ENCODE measurements at regions not wholly inside any gene's neighbourhood (a gene's known extent, or its start where the extent isn't known, plus 50 kb on each side); places are given as distances from the start of the nearest gene placed in this dataset.
"Not testable (repeated sequence)": the region's sequence is repeated elsewhere in the genome, so short reads cannot be mapped to it uniquely, and the experiment has no call there.

GRCh38 chr13:108049211-108049610 lies 166.1 kb downstream of the LIG4 start:
- no peak overlapping the region for H3K27ac Mint-ChIP-seq
- ATAC-seq, result no peak
- no peaks in the 10 kb centered on the region for H3K27me3 Mint-ChIP-seq
- H3K4me1 Mint-ChIP-seq, result no peaks in the 10 kb centered on the region
- no peaks in the 10 kb centered on the region for H3K36me3 Mint-ChIP-seq
- no peak overlapping the region for H3K4me3 Mint-ChIP-seq
- peaks cover 7% of the 10 kb centered on the region for H3K9me3 Mint-ChIP-seq

DNA sequence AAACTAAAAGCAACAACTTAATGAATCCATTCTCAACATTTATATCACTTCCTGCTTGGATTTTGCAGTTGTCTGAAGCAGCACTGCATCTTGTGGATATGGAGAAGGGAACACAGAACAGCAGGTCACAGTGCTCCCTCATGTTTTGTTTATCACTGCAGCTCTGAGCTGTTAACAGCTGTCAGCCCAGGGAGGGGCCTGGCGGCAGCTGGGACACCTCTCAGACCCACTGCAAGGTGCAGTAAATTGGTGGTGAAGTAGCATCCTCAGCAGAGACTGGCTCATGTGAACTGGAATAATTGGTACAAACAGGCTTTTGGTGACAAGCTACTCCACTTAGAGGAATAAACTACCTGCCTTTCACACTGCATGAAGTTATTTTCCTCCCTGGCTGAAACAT lies 170.4 kb downstream of the LIG4 start:
- no peak for ATAC-seq
- no peak overlapping the region for H3K4me3 Mint-ChIP-seq
- no peaks in the 10 kb centered on the region for H3K4me1 Mint-ChIP-seq
- H3K9me3 Mint-ChIP-seq, result no peaks in the 10 kb centered on the region
- no peaks in the 10 kb centered on the region for H3K36me3 Mint-ChIP-seq
- no peak overlapping the region for H3K27ac Mint-ChIP-seq
- no peaks in the 10 kb centered on the region for H3K27me3 Mint-ChIP-seq

DNA sequence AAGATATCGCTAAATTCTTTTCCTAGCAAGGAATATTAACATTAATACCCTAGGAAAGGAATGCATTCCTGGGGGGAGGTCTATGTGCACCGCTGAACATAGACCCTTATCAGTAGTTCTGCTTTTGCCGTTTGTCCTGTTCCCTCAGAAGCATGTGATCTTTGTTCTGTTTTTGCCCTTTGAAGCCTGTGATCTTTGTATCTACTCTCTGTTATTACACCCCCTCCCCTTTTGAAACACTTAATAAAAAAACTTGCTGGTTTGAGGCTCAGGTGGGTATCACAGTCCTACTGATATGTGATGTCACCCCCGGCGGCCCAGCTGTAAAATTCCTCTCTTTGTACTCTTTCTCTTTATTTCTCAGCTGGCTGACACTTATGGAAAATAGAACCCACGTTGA lies 172.5 kb downstream of the LIG4 start:
- not testable (repeated sequence) for H3K27ac Mint-ChIP-seq

GRCh38 chr13:108037348-108037747 lies 178.0 kb downstream of the LIG4 start:
- Mint-ChIP-seq H3K4me1 (no peaks in the 10 kb centered on the region), H3K27ac (no peak overlapping the region), H3K27me3 (no peaks in the 10 kb centered on the region), H3K36me3 (no peaks in the 10 kb centered on the region), H3K4me3 (no peak overlapping the region), H3K9me3 (no peaks in the 10 kb centered on the region)
- no peak for ATAC-seq

More for the DNA sequence above, 172.5 kb downstream of the LIG4 start:
- H3K4me1 Mint-ChIP-seq, H3K36me3 Mint-ChIP-seq, H3K9me3 Mint-ChIP-seq, H3K27me3 Mint-ChIP-seq, ATAC-seq, H3K4me3 Mint-ChIP-seq: not testable (repeated sequence)

GRCh38 chr13:108036411-108036932 lies 178.9 kb downstream of the LIG4 start:
- no peaks in the 10 kb centered on the region for H3K9me3 Mint-ChIP-seq
- no peak overlapping the region for H3K27ac Mint-ChIP-seq
- no peaks in the 10 kb centered on the region for H3K4me1 Mint-ChIP-seq
- H3K27me3 Mint-ChIP-seq, result no peaks in the 10 kb centered on the region
- no peaks in the 10 kb centered on the region for H3K36me3 Mint-ChIP-seq
- ATAC-seq, result no peak
- H3K4me3 Mint-ChIP-seq, result no peak overlapping the region

- no peak overlapping the region for H3K4me3 Mint-ChIP-seq
- H3K36me3 Mint-ChIP-seq, result no peaks in the 10 kb centered on the region
- H3K27ac Mint-ChIP-seq, result no peak overlapping the region
- no peaks in the 10 kb centered on the region for H3K9me3 Mint-ChIP-seq
- no peaks in the 10 kb centered on the region for H3K27me3 Mint-ChIP-seq
- no peak for ATAC-seq
- no peaks in the 10 kb centered on the region for H3K4me1 Mint-ChIP-seq
These were observed 180.4 kb downstream of the LIG4 start for GRCh38 chr13:108034909-108035410.

DNA sequence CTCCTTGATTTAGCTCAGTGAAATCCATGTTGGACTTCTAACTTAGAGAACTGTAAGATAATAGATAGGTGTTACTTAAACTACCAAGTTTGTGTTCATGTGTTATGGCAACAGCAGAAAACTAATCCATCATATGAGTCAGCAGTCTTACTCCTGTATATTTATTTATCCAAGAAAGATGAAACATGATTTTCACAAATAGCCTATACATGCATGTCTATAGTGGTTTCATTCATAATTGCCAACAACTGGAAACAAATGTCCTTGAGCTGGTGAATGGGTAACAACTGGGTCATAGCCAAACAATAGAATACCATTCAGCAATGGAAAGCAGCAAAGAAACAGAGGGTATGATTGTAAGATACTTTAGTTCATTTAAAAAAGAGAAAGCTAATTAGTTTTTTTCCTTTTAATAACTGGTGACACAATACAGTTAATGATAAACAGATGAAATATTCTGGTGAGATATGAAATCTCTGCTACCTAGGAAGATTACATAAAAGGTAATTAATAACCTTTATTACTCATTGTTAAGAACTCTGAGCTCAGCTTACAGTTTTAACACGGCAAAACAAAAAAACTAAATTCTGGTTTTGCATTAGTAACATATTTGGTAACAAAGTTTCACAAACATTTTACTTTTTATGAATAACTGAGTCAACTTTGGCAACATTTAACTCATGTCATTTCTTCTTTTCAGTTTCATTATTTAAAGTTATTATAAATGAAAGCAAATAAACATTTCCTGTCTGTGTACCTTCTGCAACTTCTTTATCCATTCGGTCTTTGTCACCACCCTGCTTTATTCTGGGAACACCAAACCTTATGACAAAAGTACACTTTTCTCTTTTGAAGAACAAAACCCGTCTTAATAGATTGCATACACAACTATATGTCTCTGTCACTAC lies 181.3 kb downstream of the LIG4 start:
- H3K27me3 Mint-ChIP-seq, result no peaks in the 10 kb centered on the region
- ATAC-seq, result no peak
- no peak overlapping the region for H3K27ac Mint-ChIP-seq
- peaks cover 3% of the 10 kb centered on the region for H3K9me3 Mint-ChIP-seq
- no peaks in the 10 kb centered on the region for H3K36me3 Mint-ChIP-seq
- H3K4me3 Mint-ChIP-seq, result no peak overlapping the region
- no peaks in the 10 kb centered on the region for H3K4me1 Mint-ChIP-seq

GRCh38 chr13:108031865-108032264 lies 183.5 kb downstream of the LIG4 start:
- Mint-ChIP-seq H3K27ac (no peak overlapping the region), H3K4me3 (no peak overlapping the region), H3K4me1 (no peaks in the 10 kb centered on the region), H3K27me3 (no peaks in the 10 kb centered on the region), H3K36me3 (no peaks in the 10 kb centered on the region), H3K9me3 (peaks cover 4% of the 10 kb centered on the region)
- peak; percentile 36 for ATAC-seq

DNA sequence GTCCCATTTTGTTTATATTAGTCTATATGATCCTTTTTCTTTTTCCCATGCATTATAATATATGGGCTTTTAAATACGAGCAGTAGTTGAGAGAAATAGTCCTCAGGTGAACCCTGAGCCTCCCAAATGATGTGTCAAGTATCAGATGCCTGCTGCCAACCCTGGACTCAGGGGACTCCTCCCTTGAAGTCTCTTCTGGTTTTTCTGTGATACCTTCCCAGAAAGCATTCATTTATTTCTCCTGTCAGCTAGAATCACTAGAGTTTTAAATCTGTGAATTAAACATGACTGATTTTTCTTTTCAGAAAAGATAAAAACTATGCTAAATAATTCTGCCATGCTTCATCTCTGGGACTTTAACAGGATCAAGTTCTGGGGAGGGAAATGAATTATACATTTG lies 184.6 kb downstream of the LIG4 start:
- ATAC-seq, result no peak
- H3K4me1 Mint-ChIP-seq, result no peaks in the 10 kb centered on the region

GRCh38 chr13:108026680-108027410 lies 188.5 kb downstream of the LIG4 start:
- no peak overlapping the region for H3K4me3 Mint-ChIP-seq
- H3K9me3 Mint-ChIP-seq, result peaks cover 4% of the 10 kb centered on the region
- H3K27ac Mint-ChIP-seq, result no peak overlapping the region
- ATAC-seq, result no peak
- no peaks in the 10 kb centered on the region for H3K27me3 Mint-ChIP-seq
- no peaks in the 10 kb centered on the region for H3K36me3 Mint-ChIP-seq
- no peaks in the 10 kb centered on the region for H3K4me1 Mint-ChIP-seq

More for the DNA sequence above, 184.6 kb downstream of the LIG4 start:
- Mint-ChIP-seq H3K36me3 (no peaks in the 10 kb centered on the region), H3K27me3 (no peaks in the 10 kb centered on the region), H3K27ac (no peak overlapping the region), H3K4me3 (no peak overlapping the region), H3K9me3 (peaks cover 4% of the 10 kb centered on the region)

- ATAC-seq, result no peak
- no peaks in the 10 kb centered on the region for H3K4me1 Mint-ChIP-seq
- H3K27ac Mint-ChIP-seq, result no peak overlapping the region
- H3K27me3 Mint-ChIP-seq, result no peaks in the 10 kb centered on the region
- no peak overlapping the region for H3K4me3 Mint-ChIP-seq
- H3K36me3 Mint-ChIP-seq, result no peaks in the 10 kb centered on the region
- peaks cover 11% of the 10 kb centered on the region for H3K9me3 Mint-ChIP-seq
These were observed 195.3 kb downstream of the LIG4 start for GRCh38 chr13:108020027-108020426.

GRCh38 chr13:108018371-108018870 lies 196.9 kb downstream of the LIG4 start:
- Mint-ChIP-seq H3K4me3 (no peak overlapping the region), H3K36me3 (no peaks in the 10 kb centered on the region), H3K9me3 (peaks cover 11% of the 10 kb centered on the region), H3K4me1 (no peaks in the 10 kb centered on the region), H3K27ac (no peak overlapping the region), H3K27me3 (no peaks in the 10 kb centered on the region)
- ATAC-seq, result no peak

DNA sequence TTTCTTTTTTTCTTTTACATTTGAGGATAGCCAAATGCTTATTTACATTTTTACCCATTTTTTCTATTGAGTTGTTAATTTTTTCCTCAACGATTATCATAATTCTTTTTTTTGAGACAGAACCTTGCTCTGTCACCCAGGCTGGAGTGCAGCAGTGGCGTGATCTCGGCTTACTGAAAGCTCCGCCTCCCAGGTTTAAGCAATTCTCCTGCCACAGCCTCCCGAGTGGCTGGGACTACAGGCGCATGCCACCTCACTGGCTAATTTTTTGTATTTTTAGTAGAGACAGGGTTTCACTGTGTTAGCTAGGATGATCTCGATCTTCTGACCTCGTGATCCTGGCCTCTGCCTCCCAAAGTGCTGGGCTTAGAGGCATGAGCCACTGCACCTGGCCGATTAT lies 208.7 kb downstream of the LIG4 start:
- Mint-ChIP-seq H3K27me3 (no peaks in the 10 kb centered on the region), H3K4me1 (no peaks in the 10 kb centered on the region), H3K36me3 (no peaks in the 10 kb centered on the region), H3K4me3 (no peak overlapping the region), H3K9me3 (peaks cover 9% of the 10 kb centered on the region), H3K27ac (no peak overlapping the region)
- ATAC-seq, result no peak

DNA sequence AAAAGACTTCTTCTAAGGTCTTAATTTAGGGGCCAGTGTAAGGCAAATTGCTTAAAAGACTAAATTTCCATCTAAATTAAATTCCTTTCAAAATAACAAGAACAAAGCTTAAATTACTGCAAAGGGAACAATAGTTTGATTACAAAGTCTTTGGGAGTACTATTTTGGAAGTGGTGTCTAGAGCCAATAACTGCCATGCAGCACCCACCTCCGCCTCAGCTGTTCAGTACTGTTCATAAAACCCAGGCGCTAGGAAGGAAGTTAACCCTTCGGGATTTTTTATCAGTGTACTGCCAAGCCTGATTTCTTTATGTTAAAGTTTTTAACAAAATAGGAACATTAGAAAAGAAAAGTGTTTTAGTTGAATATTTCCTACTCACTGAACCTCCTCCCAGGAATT lies 210.1 kb downstream of the LIG4 start:
- Mint-ChIP-seq H3K27me3 (no peaks in the 10 kb centered on the region), H3K4me3 (no peak overlapping the region), H3K4me1 (no peaks in the 10 kb centered on the region), H3K9me3 (peaks cover 3% of the 10 kb centered on the region), H3K27ac (no peak overlapping the region), H3K36me3 (no peaks in the 10 kb centered on the region)
- ATAC-seq, result no peak

DNA sequence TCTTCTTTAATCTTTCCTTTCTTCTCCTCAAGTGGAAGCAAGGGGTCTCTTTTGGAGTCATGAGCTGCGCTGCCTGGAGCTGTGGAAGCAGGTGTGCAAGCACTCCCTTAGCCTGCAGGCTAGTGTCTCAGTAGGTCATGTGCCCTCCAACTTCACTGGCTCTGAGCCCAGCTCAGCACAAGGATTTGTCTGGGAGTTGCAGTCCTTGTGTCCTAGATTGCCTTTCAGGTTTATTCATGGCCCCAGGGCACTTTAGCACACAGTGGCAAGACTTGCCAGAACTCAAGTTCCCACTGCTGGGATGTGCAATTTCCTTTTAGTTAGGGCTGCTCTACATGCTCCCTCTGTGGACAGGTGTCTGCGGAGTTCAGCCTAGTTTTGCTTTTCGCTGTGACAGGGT lies 211.7 kb downstream of the LIG4 start:
- no peaks in the 10 kb centered on the region for H3K9me3 Mint-ChIP-seq
- H3K27ac Mint-ChIP-seq, result no peak overlapping the region
- no peak overlapping the region for H3K4me3 Mint-ChIP-seq
- H3K4me1 Mint-ChIP-seq, result no peaks in the 10 kb centered on the region
- ATAC-seq, result peak; percentile 31
- H3K36me3 Mint-ChIP-seq, result no peaks in the 10 kb centered on the region
- no peaks in the 10 kb centered on the region for H3K27me3 Mint-ChIP-seq
